GM18520 (cell line): ENCODE measurements at regions not wholly inside any gene's neighbourhood (a gene's known extent, or its start where the extent isn't known, plus 50 kb on each side); places are given as distances from the start of the nearest gene placed in this dataset.

Experiments used
- ATAC-seq: cut with Tn5 transposase; IDR thresholded peaks from one replicate; pipeline ENCODE4 v1.9.1; 2021; ENCODE audit not compliant: unreplicated experiment

- ATAC-seq, result no peak
These were observed 266.8 kb downstream of the TLE3 start for GRCh38 chr15:69830876-69831275.

- ATAC-seq, result no peak
These were observed 263.4 kb downstream of the TLE3 start for GRCh38 chr15:69834267-69834666.

- ATAC-seq, result no peak
These were observed 263.0 kb downstream of the TLE3 start for GRCh38 chr15:69834761-69835160.

GRCh38 chr15:69836048-69836447 lies 261.7 kb downstream of the TLE3 start:
- no peak for ATAC-seq

GRCh38 chr15:69836526-69837230 lies 261.0 kb downstream of the TLE3 start:
- ATAC-seq, result no peak

GRCh38 chr15:69838338-69838737 lies 259.4 kb downstream of the TLE3 start:
- no peak for ATAC-seq

- ATAC-seq, result no peak
These were observed 258.7 kb downstream of the TLE3 start for GRCh38 chr15:69838994-69839393.

GRCh38 chr15:69841113-69841828 lies 256.4 kb downstream of the TLE3 start:
- no peak for ATAC-seq

- no peak for ATAC-seq
These were observed 254.9 kb downstream of the TLE3 start for GRCh38 chr15:69842851-69843250.

- no peak for ATAC-seq
These were observed 254.3 kb downstream of the TLE3 start for GRCh38 chr15:69843276-69843899.

- ATAC-seq, result no peak
These were observed 253.8 kb downstream of the TLE3 start for GRCh38 chr15:69843900-69844304.

- ATAC-seq, result no peak
These were observed 252.6 kb downstream of the TLE3 start for GRCh38 chr15:69845159-69845558.

- ATAC-seq, result no peak
These were observed 250.1 kb downstream of the TLE3 start for GRCh38 chr15:69847625-69848024.

GRCh38 chr15:69848096-69848495 lies 249.6 kb downstream of the TLE3 start:
- ATAC-seq, result no peak

GRCh38 chr15:69848551-69849231 lies 249.0 kb downstream of the TLE3 start:
- ATAC-seq, result no peak

- no peak for ATAC-seq
These were observed 248.5 kb downstream of the TLE3 start for GRCh38 chr15:69849232-69849610.

GRCh38 chr15:69852482-69852881 lies 245.2 kb downstream of the TLE3 start:
- no peak for ATAC-seq

- no peak for ATAC-seq
These were observed 244.8 kb downstream of the TLE3 start for GRCh38 chr15:69852916-69853315.

- no peak for ATAC-seq
These were observed 244.2 kb downstream of the TLE3 start for GRCh38 chr15:69853544-69853951.

- no peak for ATAC-seq
These were observed 243.7 kb downstream of the TLE3 start for GRCh38 chr15:69854001-69854400.

- no peak for ATAC-seq
These were observed 243.1 kb downstream of the TLE3 start for GRCh38 chr15:69854521-69855181.
